SK-N-MC (cell line): ENCODE measurements at regions not wholly inside any gene's neighbourhood (a gene's known extent, or its start where the extent isn't known, plus 50 kb on each side); places are given as distances from the start of the nearest gene placed in this dataset.

Experiments
- EZH2 ChIP-seq: fragments of 200-600 bp; sonication (generic); IDR thresholded peaks from one replicate; pipeline ENCODE4 v1.6.1; 2017; ENCODE audit warnings: antibody characterized with exemption
- FOXP2 ChIP-seq: optimal IDR thresholded peaks from 2 replicates; pipeline ENCODE3; 2011; ENCODE audit warnings: mild to moderate bottlenecking, moderate library complexity; ENCODE audit not compliant: insufficient read depth; ENCODE audit errors: extremely low read length, control extremely low read depth
- POLR2AphosphoS5 ChIP-seq: IDR thresholded peaks from 2 replicates; pipeline ENCODE4 v1.6.1; 2012; ENCODE audit warnings: mild to moderate bottlenecking, low read depth, low read length, borderline replicate concordance

DNA sequence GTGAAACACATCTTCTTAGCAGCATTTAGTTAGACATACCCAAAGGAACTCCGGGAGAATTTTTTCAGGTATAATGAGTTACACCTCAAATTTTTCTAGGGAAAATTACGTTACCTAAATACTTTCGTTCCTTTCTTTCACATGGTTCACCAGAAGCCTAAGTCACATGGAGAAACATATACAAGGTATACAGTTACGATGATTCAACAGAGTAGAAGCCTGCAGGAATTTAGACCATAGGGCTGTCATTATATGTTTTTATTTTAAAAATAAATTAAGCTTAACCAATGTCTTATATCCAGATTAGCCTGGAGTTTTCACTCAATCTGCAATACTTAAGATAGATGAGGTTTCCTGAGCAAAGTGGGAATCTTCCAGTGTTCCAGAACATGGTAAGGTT, 549.5 kb upstream of the JARID2 start:
- TF ChIP-seq EZH2 = no peak
- TF ChIP-seq POLR2AphosphoS5 = no peak
- TF ChIP-seq FOXP2 = no peak
